Activated gamma-delta T cell treated with Interleukin-2 at 50 U/mL for 16 hours (primary cell): ENCODE measurements at regions not wholly inside any gene's neighbourhood (a gene's known extent, or its start where the extent isn't known, plus 50 kb on each side); places are given as distances from the start of the nearest gene placed in this dataset.

Experiments
- DNase-seq: peaks from one replicate; pipeline ENCODE4 v3.0.0-alpha.2; 2020

GRCh38 chr9:69955536-69956355, 87.9 kb upstream of the MAMDC2 start:
- DNase-seq: no peak

GRCh38 chr9:69961843-69962242, 81.8 kb upstream of the MAMDC2 start:
- no peak for DNase-seq

- no peak for DNase-seq
Measured at GRCh38 chr9:69963803-69964202, 79.8 kb upstream of the MAMDC2 start.

GRCh38 chr9:69964446-69964845, 79.2 kb upstream of the MAMDC2 start:
- DNase-seq: no peak

- no peak for DNase-seq
Measured at GRCh38 chr9:69965416-69966145, 78.1 kb upstream of the MAMDC2 start.

GRCh38 chr9:69967344-69967743, 76.3 kb upstream of the MAMDC2 start:
- no peak for DNase-seq

- DNase-seq: no peak
Measured at GRCh38 chr9:69970001-69970533, 73.6 kb upstream of the MAMDC2 start.

- DNase-seq: peak; percentile 19
Measured at GRCh38 chr9:69971643-69972449, 71.8 kb upstream of the MAMDC2 start.

- no peak for DNase-seq
Measured at GRCh38 chr9:69975681-69976080, 68.0 kb upstream of the MAMDC2 start.

- no peak for DNase-seq
Measured at GRCh38 chr9:69976152-69976551, 67.5 kb upstream of the MAMDC2 start.

GRCh38 chr9:69980041-69980440, 63.6 kb upstream of the MAMDC2 start:
- DNase-seq: no peak

- DNase-seq: no peak
Measured at GRCh38 chr9:69980591-69980990, 63.1 kb upstream of the MAMDC2 start.

GRCh38 chr9:69981686-69982445, 61.8 kb upstream of the MAMDC2 start:
- DNase-seq: no peak

- DNase-seq: no peak
Measured at GRCh38 chr9:69984831-69985230, 58.8 kb upstream of the MAMDC2 start.

- DNase-seq: no peak
Measured at GRCh38 chr9:69985971-69986370, 57.7 kb upstream of the MAMDC2 start.

- no peak for DNase-seq
Measured at GRCh38 chr9:69986970-69987369, 56.7 kb upstream of the MAMDC2 start.

- no peak for DNase-seq
Measured at GRCh38 chr9:69987457-69987856, 56.2 kb upstream of the MAMDC2 start.

GRCh38 chr9:69993110-69993509, 50.5 kb upstream of the MAMDC2 start:
- DNase-seq: no peak
